Thoracic aorta (tissue), 2 donors: ENCODE measurements at regions not wholly inside any gene's neighbourhood (a gene's known extent, or its start where the extent isn't known, plus 50 kb on each side); places are given as distances from the start of the nearest gene placed in this dataset.

Source experiments
- ATAC-seq: fragments of 150-250 bp; one replicate; pipeline ENCODE4 v1.8.0; 2017; ENCODE audit warnings: low read depth; ENCODE audit not compliant: insufficient number of reproducible peaks, low FRiP score
- DNase-seq: peaks from one replicate; pipeline ENCODE4 v3.0.0-alpha.2; 2020; ENCODE audit warnings: low spot score
- H3K27ac ChIP-seq, 2 donors: fragments of 200-600 bp; sonication (generic); 1 replicate in 1 of 2; 2 replicates in 1 of 2; pipeline ENCODE4 v1.5.1; 2016; ENCODE audit warnings: mild to moderate bottlenecking in 2 of 2, moderate library complexity in 2 of 2
- H3K27me3 ChIP-seq: fragments of 200-600 bp; sonication (generic); replicated peaks from 2 replicates; pipeline ENCODE4 v1.6.0; 2016; ENCODE audit warnings: mild to moderate bottlenecking; ENCODE audit not compliant: insufficient read depth
- H3K36me3 ChIP-seq: fragments of 200-600 bp; sonication (generic); one replicate; pipeline ENCODE4 v1.5.1; 2016
- H3K4me1 ChIP-seq, 2 donors: fragments of 200-600 bp; sonication (generic); 1 replicate in 1 of 2; 2 replicates in 1 of 2; pipeline versions ENCODE4 v1.5.1 to v1.6.0; 2016; ENCODE audit warnings: low read depth in 2 of 2, mild to moderate bottlenecking in 1 of 2; ENCODE audit not compliant: control insufficient read depth in 1 of 2
- H3K4me3 ChIP-seq: fragments of 200-600 bp; sonication (generic); 2 replicates; pipeline ENCODE4 v1.5.1; 2016; ENCODE audit warnings: mild to moderate bottlenecking
- H3K9me3 ChIP-seq: fragments of 200-600 bp; sonication (generic); 2 replicates; pipeline ENCODE4 v1.5.1; 2016
- CTCF ChIP-seq: fragments of 200-600 bp; sonication (generic); IDR thresholded peaks from one replicate; pipeline ENCODE4 v1.5.1; 2019; ENCODE audit warnings: antibody characterized with exemption

- no peak for ATAC-seq
- no peak for DNase-seq
- Histone ChIP-seq H3K9me3 (no peaks in the 10 kb centered on the region), H3K27me3 (no peaks in the 10 kb centered on the region), H3K27ac (no peak overlapping the region), H3K4me1 (peaks cover 19 to 46% of the 10 kb centered on the region in 2 donors), H3K36me3 (no peaks in the 10 kb centered on the region), H3K4me3 (no peak overlapping the region)
- TF ChIP-seq CTCF: no peak
Measured at GRCh38 chr10:22852712-22853353, 75.0 kb upstream of the ARMC3 start.

- no peak for ATAC-seq
- no peak overlapping the region for H3K4me3 ChIP-seq
- H3K9me3 ChIP-seq: no peaks in the 10 kb centered on the region
- H3K4me1 ChIP-seq: peaks cover 19 to 46% of the 10 kb centered on the region in 2 donors
- no peak for TF ChIP-seq CTCF
- DNase-seq: no peak
- no peaks in the 10 kb centered on the region for H3K27me3 ChIP-seq
- H3K36me3 ChIP-seq: no peaks in the 10 kb centered on the region
- no peak overlapping the region for H3K27ac ChIP-seq
Measured at GRCh38 chr10:22851865-22852239, 76.0 kb upstream of the ARMC3 start.

GRCh38 chr10:22850541-22850940 is 77.3 kb upstream of the ARMC3 start:
- peaks cover 19 to 45% of the 10 kb centered on the region in 2 donors for H3K4me1 ChIP-seq
- no peak for TF ChIP-seq CTCF
- ATAC-seq (no peak), DNase-seq (no peak)
- peak overlapping the region; percentile 86 to 87 for H3K27ac ChIP-seq
- no peaks in the 10 kb centered on the region for H3K27me3 ChIP-seq
- H3K4me3 ChIP-seq: no peak overlapping the region
- no peaks in the 10 kb centered on the region for H3K36me3 ChIP-seq
- no peaks in the 10 kb centered on the region for H3K9me3 ChIP-seq

GRCh38 chr10:22849077-22849805 is 78.6 kb upstream of the ARMC3 start:
- TF ChIP-seq CTCF: no peak
- Histone ChIP-seq H3K4me3 (peak overlapping the region; percentile 51), H3K4me1 (peaks cover 28 to 42% of the 10 kb centered on the region in 2 donors), H3K9me3 (no peaks in the 10 kb centered on the region), H3K27ac (peak overlapping the region; percentile 86 to 87), H3K36me3 (no peaks in the 10 kb centered on the region), H3K27me3 (no peaks in the 10 kb centered on the region)
- DNase-seq (peak; percentile 75), ATAC-seq (peak; percentile 79)

- Histone ChIP-seq H3K27ac (peak overlapping the region; percentile 86 to 87), H3K9me3 (no peaks in the 10 kb centered on the region), H3K4me3 (no peak overlapping the region), H3K4me1 (peaks cover 31 to 41% of the 10 kb centered on the region in 2 donors), H3K36me3 (no peaks in the 10 kb centered on the region), H3K27me3 (no peaks in the 10 kb centered on the region)
- DNase-seq (no peak), ATAC-seq (no peak)
- TF ChIP-seq CTCF: no peak
Measured at GRCh38 chr10:22848509-22848908, 79.3 kb upstream of the ARMC3 start.
